Parathyroid adenoma (tissue), 2 donors: ENCODE measurements at regions not wholly inside any gene's neighbourhood (a gene's known extent, or its start where the extent isn't known, plus 50 kb on each side); places are given as distances from the start of the nearest gene placed in this dataset.

ENCODE experiments used
- H2AFZ ChIP-seq: fragments of 300-600 bp; sonication (generic); one replicate; pipeline ENCODE4 v1.7.0; 2017; ENCODE audit warnings: antibody characterized with exemption, mild to moderate bottlenecking
- H3K27ac ChIP-seq: fragments of 300-600 bp; sonication (generic); one replicate; pipeline ENCODE4 v1.7.0; 2017
- H3K27me3 ChIP-seq: fragments of 300-600 bp; sonication (generic); one replicate; pipeline ENCODE4 v1.7.0; 2017; ENCODE audit warnings: low read length; ENCODE audit not compliant: control insufficient read depth, insufficient read depth
- H3K36me3 ChIP-seq: fragments of 300-600 bp; sonication (generic); one replicate; pipeline ENCODE4 v1.7.0; 2017; ENCODE audit warnings: low read length; ENCODE audit not compliant: control insufficient read depth, insufficient read depth
- H3K4me1 ChIP-seq: fragments of 300-600 bp; sonication (generic); one replicate; pipeline ENCODE4 v1.7.0; 2017; ENCODE audit warnings: control low read depth
- H3K4me2 ChIP-seq: fragments of 300-600 bp; sonication (generic); one replicate; pipeline ENCODE4 v1.7.0; 2017; ENCODE audit warnings: low read length
- H3K4me3 ChIP-seq: fragments of 300-600 bp; sonication (generic); one replicate; pipeline ENCODE4 v1.7.0; 2017; ENCODE audit warnings: low read depth, low read length
- H3K79me2 ChIP-seq: fragments of 300-600 bp; sonication (generic); one replicate; pipeline ENCODE4 v1.7.0; 2017; ENCODE audit warnings: control low read depth
- H3K9ac ChIP-seq: fragments of 300-600 bp; sonication (generic); one replicate; pipeline ENCODE4 v1.7.0; 2017; ENCODE audit warnings: mild to moderate bottlenecking
- H3K9me3 ChIP-seq: fragments of 300-600 bp; sonication (generic); one replicate; pipeline ENCODE4 v1.7.0; 2017; ENCODE audit warnings: low read length; ENCODE audit not compliant: control insufficient read depth
- CTCF ChIP-seq: fragments of 300-600 bp; sonication (generic); IDR thresholded peaks from one replicate; pipeline ENCODE4 v1.7.0; 2017; ENCODE audit warnings: antibody characterized with exemption, mild to moderate bottlenecking
- donor health status: primary hyperparathyroidism.

DNA sequence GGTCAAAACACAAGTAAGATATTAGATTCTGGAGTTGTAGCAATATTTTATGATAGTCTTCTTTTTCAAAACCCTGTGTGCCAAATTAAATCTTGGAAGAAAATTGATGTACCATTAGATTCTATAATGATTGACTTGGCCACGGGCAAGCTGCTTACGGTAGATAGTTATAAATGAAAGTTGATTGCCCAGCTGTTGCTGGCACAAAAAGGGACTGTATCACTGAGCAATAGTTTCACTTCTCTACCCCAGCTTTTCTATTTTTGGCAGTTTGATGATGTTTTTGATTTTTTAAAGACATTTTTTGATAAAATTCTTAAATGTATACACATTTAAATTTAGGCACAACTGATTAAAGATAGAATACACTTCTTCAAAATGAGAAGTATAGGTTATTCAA is 333.3 kb downstream of the TRAM1L1 start:
- H3K27me3 ChIP-seq = no peaks in the 10 kb centered on the region
- no peak overlapping the region for H3K4me3 ChIP-seq
- no peaks in the 10 kb centered on the region for H3K4me1 ChIP-seq
- H3K4me2 ChIP-seq = no peak overlapping the region
- no peaks in the 10 kb centered on the region for H3K79me2 ChIP-seq
- H3K27ac ChIP-seq = no peak overlapping the region
- no peaks in the 10 kb centered on the region for H3K9me3 ChIP-seq
- no peak overlapping the region for H3K9ac ChIP-seq
- H3K36me3 ChIP-seq = no peaks in the 10 kb centered on the region
- TF ChIP-seq CTCF = no peak
- no peak overlapping the region for H2AFZ ChIP-seq

- no peaks in the 10 kb centered on the region for H3K9me3 ChIP-seq
- no peak overlapping the region for H3K4me2 ChIP-seq
- H2AFZ ChIP-seq = no peak overlapping the region
- H3K79me2 ChIP-seq = no peaks in the 10 kb centered on the region
- no peak overlapping the region for H3K27ac ChIP-seq
- no peaks in the 10 kb centered on the region for H3K27me3 ChIP-seq
- no peak for TF ChIP-seq CTCF
- H3K4me3 ChIP-seq = no peak overlapping the region
- H3K36me3 ChIP-seq = no peaks in the 10 kb centered on the region
- H3K4me1 ChIP-seq = no peaks in the 10 kb centered on the region
- H3K9ac ChIP-seq = no peak overlapping the region
Observed at GRCh38 chr4:116736756-116737155, 348.6 kb downstream of the TRAM1L1 start.

- no peak for TF ChIP-seq CTCF
- no peaks in the 10 kb centered on the region for H3K79me2 ChIP-seq
- no peaks in the 10 kb centered on the region for H3K36me3 ChIP-seq
- H3K4me2 ChIP-seq = no peak overlapping the region
- no peaks in the 10 kb centered on the region for H3K4me1 ChIP-seq
- no peak overlapping the region for H2AFZ ChIP-seq
- H3K4me3 ChIP-seq = no peak overlapping the region
- no peaks in the 10 kb centered on the region for H3K9me3 ChIP-seq
- no peak overlapping the region for H3K27ac ChIP-seq
- no peaks in the 10 kb centered on the region for H3K27me3 ChIP-seq
- H3K9ac ChIP-seq = no peak overlapping the region
Observed at GRCh38 chr4:116734178-116734577, 351.2 kb downstream of the TRAM1L1 start.

GRCh38 chr4:116733370-116733769 is 352.0 kb downstream of the TRAM1L1 start:
- Histone ChIP-seq H3K36me3 (no peaks in the 10 kb centered on the region), H3K27ac (no peak overlapping the region), H3K4me2 (no peak overlapping the region), H3K4me1 (no peaks in the 10 kb centered on the region), H3K79me2 (no peaks in the 10 kb centered on the region), H3K27me3 (no peaks in the 10 kb centered on the region), H2AFZ (no peak overlapping the region), H3K9me3 (no peaks in the 10 kb centered on the region), H3K4me3 (no peak overlapping the region), H3K9ac (no peak overlapping the region)
- TF ChIP-seq CTCF = no peak

- no peak overlapping the region for H3K27ac ChIP-seq
- TF ChIP-seq CTCF = no peak
- H3K9me3 ChIP-seq = no peaks in the 10 kb centered on the region
Observed at GRCh38 chr4:116726523-116726922, 358.9 kb downstream of the TRAM1L1 start.

More at GRCh38 chr4:116726523-116726922, 358.9 kb downstream of the TRAM1L1 start:
- Histone ChIP-seq H3K9ac (no peak overlapping the region), H3K36me3 (no peaks in the 10 kb centered on the region), H3K27me3 (no peaks in the 10 kb centered on the region), H3K4me3 (no peak overlapping the region), H3K79me2 (no peaks in the 10 kb centered on the region), H3K4me1 (no peaks in the 10 kb centered on the region), H2AFZ (no peak overlapping the region), H3K4me2 (no peak overlapping the region)
